GM12878 (cell line): ENCODE measurements at regions not wholly inside any gene's neighbourhood (a gene's known extent, or its start where the extent isn't known, plus 50 kb on each side); places are given as distances from the start of the nearest gene placed in this dataset.

Experiments
- ATAC-seq: fragments of 200-7000 bp; cut with Tn5 transposase; 3 replicates; pipeline ENCODE4 v1.9.1; 2020; ENCODE audit warnings: mild to moderate bottlenecking, moderate library complexity
- BruUV-seq: library from RNA; stranded (reverse); fragments of 400-500 nt; replicated peaks from 2 replicates; lab custom pipeline; 2021; lab: Mats Ljungman, UMichigan
- CTCF ChIA-PET: fragments of 300-600 bp; sonication (Branson Sonifier 250); formaldehyde crosslinking; extraction: SDS; loops from one replicate; lab custom pipeline; 2021; ENCODE audit warnings: inconsistent platforms; lab: Yijun Ruan, JAX
- POLR2A ChIA-PET: fragments of 350-600 bp; formaldehyde crosslinking; extraction: SDS; loops from one replicate; lab custom pipeline; 2021; ENCODE audit warnings: inconsistent platforms; lab: Charles Lee
- RAD21 ChIA-PET: fragments of 300-600 bp; sonication (Branson Sonifier 250); formaldehyde crosslinking; loops from one replicate; lab custom pipeline; 2023; ENCODE audit warnings: antibody characterized with exemption; ENCODE audit not compliant: unreplicated experiment; lab: Charles Lee
- SMC1A ChIA-PET: fragments of 300-600 bp; sonication (Branson Sonifier 250); formaldehyde crosslinking; loops from one replicate; lab custom pipeline; 2023; ENCODE audit not compliant: unreplicated experiment, uncharacterized antibody; lab: Charles Lee
- DNase-seq: peaks from one replicate; pipeline ENCODE4 v3.0.0-alpha.2; 2011; ENCODE audit warnings: low read depth, low spot score
- FAIRE-seq: peaks from 3 replicates; lab custom pipeline; 2011; peaks lifted over from hg19 to GRCh38; lab: Jason Lieb, UNC
- H2AFZ ChIP-seq: 2 replicates; pipeline ENCODE4 v1.6.0; 2011; ENCODE audit warnings: low read depth, low read length, control low read depth; ENCODE audit not compliant: control insufficient read depth
- H3K27ac ChIP-seq: 2 replicates; pipeline ENCODE4 v1.5.1; 2011; ENCODE audit warnings: control low read depth; ENCODE audit not compliant: control insufficient read depth, insufficient read depth
- H3K27me3 ChIP-seq, 2 experiments: replicated peaks in 1 of 2; 2 replicates each; pipeline versions ENCODE4 v1.6.0 to v1.6.1; 2011; ENCODE audit warnings: low read length in 1 of 2; ENCODE audit not compliant: control insufficient read depth in 2 of 2, insufficient read depth in 2 of 2
- H3K36me3 ChIP-seq, 2 experiments: 2 replicates each; pipeline ENCODE4 v1.5.1; 2011; ENCODE audit warnings: low read length in 1 of 2; ENCODE audit not compliant: control insufficient read depth in 2 of 2, insufficient read depth in 2 of 2
- H3K4me1 ChIP-seq: 2 replicates; pipeline ENCODE4 v1.6.1; 2011; ENCODE audit warnings: mild to moderate bottlenecking, low read length, moderate library complexity, mixed read lengths; ENCODE audit not compliant: control insufficient read depth, insufficient read depth
- H3K4me2 ChIP-seq: 2 replicates; pipeline ENCODE4 v1.6.0; 2011; ENCODE audit warnings: control low read depth; ENCODE audit not compliant: control insufficient read depth, insufficient read depth
- H3K4me3 ChIP-seq: fragments of 200-600 bp; sonication (generic); 2 replicates; pipeline ENCODE4 v1.5.1; 2016
- H3K79me2 ChIP-seq: 2 replicates; pipeline ENCODE4 v1.6.0; 2011; ENCODE audit warnings: low read length; ENCODE audit not compliant: control insufficient read depth, insufficient read depth
- H3K9ac ChIP-seq: 2 replicates; pipeline ENCODE4 v1.8.0; 2011; ENCODE audit warnings: low read length, control low read depth, mixed read lengths; ENCODE audit not compliant: control insufficient read depth, insufficient read depth
- H3K9me3 ChIP-seq: replicated peaks from 3 replicates; pipeline ENCODE4 v1.5.1; 2011; ENCODE audit warnings: mild to moderate bottlenecking, low read length; ENCODE audit not compliant: control insufficient read depth, insufficient read depth
- H4K20me1 ChIP-seq: 2 replicates; pipeline ENCODE4 v1.6.0; 2011; ENCODE audit not compliant: control insufficient read depth, insufficient read depth
- ATF7 ChIP-seq: fragments of 450-650 bp; IDR thresholded peaks from 2 replicates; pipeline ENCODE4 v1.6.1; 2016; ENCODE audit warnings: low read depth, mild to moderate bottlenecking
- CREB1 ChIP-seq: IDR thresholded peaks from 2 replicates; pipeline ENCODE4 v1.6.1; 2012; ENCODE audit warnings: low read depth, mild to moderate bottlenecking, inconsistent platforms
- DPF2 ChIP-seq: fragments of 450-650 bp; IDR thresholded peaks from 2 replicates; pipeline ENCODE4 v1.6.1; 2017; ENCODE audit warnings: mild to moderate bottlenecking
- ELK1 ChIP-seq: IDR thresholded peaks from 2 replicates; pipeline ENCODE4 v1.6.1; 2012; ENCODE audit warnings: low read depth, low read length, improper control_type of control experiment
- HDGF ChIP-seq: fragments of 450-650 bp; IDR thresholded peaks from 2 replicates; pipeline ENCODE4 v1.6.1; 2016; ENCODE audit warnings: antibody characterized with exemption
- IKZF1 ChIP-seq: fragments of 450-650 bp; conservative IDR thresholded peaks from 2 replicates; pipeline ENCODE4 v1.6.1; 2017; ENCODE audit warnings: antibody characterized with exemption, mild to moderate bottlenecking
- MEF2A ChIP-seq: IDR thresholded peaks from 2 replicates; pipeline ENCODE4 v1.6.1; 2011; ENCODE audit warnings: low read depth, mild to moderate bottlenecking, low read length, moderate library complexity; ENCODE audit not compliant: insufficient read depth
- NRF1 ChIP-seq: conservative IDR thresholded peaks from 2 replicates; pipeline ENCODE4 v1.6.1; 2011; ENCODE audit warnings: mild to moderate bottlenecking, low read depth, low read length, improper control_type of control experiment
- POLR2A ChIP-seq: IDR thresholded peaks from 2 replicates; pipeline ENCODE4 v1.6.1; 2011; ENCODE audit warnings: low read depth, mild to moderate bottlenecking, low read length
- POLR2AphosphoS2 ChIP-seq: IDR thresholded peaks from 2 replicates; pipeline ENCODE4 v1.6.1; 2011; ENCODE audit warnings: low read depth, mild to moderate bottlenecking, low read length, improper control_type of control experiment, moderate library complexity
- POU2F2 ChIP-seq: IDR thresholded peaks from 3 replicates; pipeline ENCODE4 v1.6.1; 2011; ENCODE audit warnings: low read depth, mild to moderate bottlenecking, low read length, borderline replicate concordance
- SMC3 ChIP-seq: IDR thresholded peaks from 2 replicates; pipeline ENCODE4 v1.6.1; 2011; ENCODE audit warnings: low read length, improper control_type of control experiment, borderline replicate concordance
- STAT3 ChIP-seq: IDR thresholded peaks from 2 replicates; pipeline ENCODE4 v1.6.1; 2011; ENCODE audit warnings: low read depth, low read length, improper control_type of control experiment
- TCF12 ChIP-seq: IDR thresholded peaks from 2 replicates; pipeline ENCODE4 v1.6.1; 2011; ENCODE audit warnings: low read depth, mild to moderate bottlenecking, low read length
- WRNIP1 ChIP-seq: IDR thresholded peaks from 2 replicates; pipeline ENCODE4 v1.6.1; 2011; ENCODE audit warnings: low read depth, low read length, improper control_type of control experiment, borderline replicate concordance
- ZNF24 ChIP-seq: fragments of 450-650 bp; IDR thresholded peaks from 2 replicates; pipeline ENCODE4 v1.6.1; 2017; ENCODE audit warnings: antibody characterized with exemption, mild to moderate bottlenecking
- WGBS: methylation state at CpG from one replicate; pipeline ENCODE4 v1.1.6; 2016; ENCODE audit warnings: low lambda C conversion rate; ENCODE audit not compliant: insufficient replicate concordance, insufficient coverage; ENCODE audit errors: missing lambda C conversion rate; 5-methylcytosine and 5-hydroxymethylcytosine counted together
- in situ Hi-C: fragments of 300-500 bp; cut with MboI; formaldehyde crosslinking; loops from 9 replicates; pipeline ENCODE4 v1.14.3; 2018; ENCODE audit warnings: mixed read lengths
- intact Hi-C: fragments of 100-400 bp; cut with micrococcal nuclease; formaldehyde crosslinking; loops from one replicate; pipeline ENCODE4 v1.14.2; 2022; ENCODE audit not compliant: unreplicated experiment
- TF ChIP-seq, protein P1 (sequence below): IDR thresholded peaks from 2 replicates; pipeline ENCODE4 v1.6.1; 2012; ENCODE audit warnings: low read length, inconsistent platforms

DNA sequence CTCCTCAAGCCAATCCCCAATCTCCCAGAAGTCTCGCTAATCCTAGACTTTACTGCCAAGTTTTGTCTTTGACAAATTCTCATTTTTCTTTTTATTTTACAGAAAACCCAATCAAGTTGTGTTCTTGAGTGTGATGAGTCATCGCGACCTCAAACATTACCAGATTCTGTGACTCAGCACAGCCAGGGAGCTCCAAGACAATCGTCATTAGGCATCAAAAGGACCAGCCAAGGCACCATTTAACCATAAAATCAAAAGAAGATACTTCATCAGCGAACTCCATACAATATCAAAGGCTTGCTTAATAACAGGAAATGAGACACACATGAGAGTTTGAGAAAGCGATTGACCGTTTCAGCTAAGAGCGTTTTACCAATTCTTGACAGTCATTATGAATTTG lies 146.2 kb upstream of the AGAP1 start:
- no peak overlapping the region for H2AFZ ChIP-seq
- TF ChIP-seq ELK1 (no peak), STAT3 (no peak), ZNF24 (no peak), HDGF (no peak), DPF2 (no peak), NRF1 (no peak), MEF2A (no peak), ATF7 (no peak), POLR2A (no peak), IKZF1 (no peak), CREB1 (no peak), POU2F2 (no peak), SMC3 (no peak), POLR2AphosphoS2 (no peak), TCF12 (no peak), WRNIP1 (no peak)
- TF ChIP-seq, protein P1, sequence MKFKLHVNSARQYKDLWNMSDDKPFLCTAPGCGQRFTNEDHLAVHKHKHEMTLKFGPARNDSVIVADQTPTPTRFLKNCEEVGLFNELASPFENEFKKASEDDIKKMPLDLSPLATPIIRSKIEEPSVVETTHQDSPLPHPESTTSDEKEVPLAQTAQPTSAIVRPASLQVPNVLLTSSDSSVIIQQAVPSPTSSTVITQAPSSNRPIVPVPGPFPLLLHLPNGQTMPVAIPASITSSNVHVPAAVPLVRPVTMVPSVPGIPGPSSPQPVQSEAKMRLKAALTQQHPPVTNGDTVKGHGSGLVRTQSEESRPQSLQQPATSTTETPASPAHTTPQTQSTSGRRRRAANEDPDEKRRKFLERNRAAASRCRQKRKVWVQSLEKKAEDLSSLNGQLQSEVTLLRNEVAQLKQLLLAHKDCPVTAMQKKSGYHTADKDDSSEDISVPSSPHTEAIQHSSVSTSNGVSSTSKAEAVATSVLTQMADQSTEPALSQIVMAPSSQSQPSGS, result no peak
- ChIA-PET SMC1A (no interaction called here), RAD21 (no interaction called here), CTCF (no interaction called here), POLR2A (no interaction called here)
- FAIRE-seq, result no peak
- no peak for DNase-seq
- no peak overlapping the region for H3K27ac ChIP-seq
- H3K4me2 ChIP-seq, result no peak overlapping the region
- BruUV-seq, result no TSS peak
- WGBS, result 36% methylated on average over 8 of the region's 8 CpGs
- in situ Hi-C loops (no loop called here), intact Hi-C loops (no loop called here)
- no peaks in the 10 kb centered on the region; the same call in 1 of the 3 replicates for H3K9me3 ChIP-seq
- no peaks in the 10 kb centered on the region for H3K36me3 ChIP-seq
- no peaks in the 10 kb centered on the region for H4K20me1 ChIP-seq
- H3K27me3 ChIP-seq, result no peaks in the 10 kb centered on the region
- no peaks in the 10 kb centered on the region for H3K4me1 ChIP-seq
- no peak overlapping the region for H3K4me3 ChIP-seq
- no peaks in the 10 kb centered on the region for H3K79me2 ChIP-seq
- ATAC-seq, result no peak
- no peak overlapping the region for H3K9ac ChIP-seq
